ENCODE measurements at regions not wholly inside any gene's neighbourhood (a gene's known extent, or its start where the extent isn't known, plus 50 kb on each side); places are given as distances from the start of the nearest gene placed in this dataset.

GRCh38 chr6:56843476-56844349 is 111.2 kb upstream of the BEND6 start:
- Histone ChIP-seq H3K9ac (ENCODE audit: low read length in 3 of 3) (peak overlapping the region in 1 of 3 donors; percentile 46), H3K9me3 (ENCODE audit: control insufficient read depth in 2 of 3, insufficient read depth in 1 of 3, low read length in 3 of 3) (no peaks in the 10 kb centered on the region), H3K27me3 (ENCODE audit: control insufficient read depth, insufficient read depth, low read length) (no peaks in the 10 kb centered on the region), H3K36me3 (ENCODE audit: control insufficient read depth in 2 of 3, insufficient read depth in 3 of 3, low read length in 3 of 3) (no peaks in the 10 kb centered on the region), H3K4me1 (ENCODE audit: control insufficient read depth in 2 of 3, insufficient read depth in 2 of 3, low read depth in 1 of 3, low read length in 3 of 3) (no peaks in the 10 kb centered on the region), H3K27ac (ENCODE audit: low read depth in 2 of 2, low read length in 2 of 2) (peak overlapping the region in 1 of 2 donors; percentile 29), H3K4me3 (ENCODE audit: low read length in 3 of 3) (peak overlapping the region; percentile 25 to 72 (median 46))
- TF ChIP-seq CTCF (IDR thresholded peaks at IDR 0.05; ENCODE audit: borderline replicate concordance, extremely low read depth, insufficient read depth), result peak; percentile 21
- FAIRE-seq, result no peak
- intact Hi-C loops (cut with DNase I), result loop anchor here (10.0 kb wide), 1 partner anchor 139 kb away; no protein-coding TSS in a partner anchor
- DNase-seq, result peak; percentile 83 to 89 (median 89)

GRCh38 chr6:56842686-56843475 is 112.0 kb upstream of the BEND6 start:
- Histone ChIP-seq H3K9ac (ENCODE audit: low read length in 3 of 3) (peak overlapping the region; percentile 1 to 79 (median 41)), H3K36me3 (ENCODE audit: control insufficient read depth in 2 of 3, insufficient read depth in 3 of 3, low read length in 3 of 3) (no peaks in the 10 kb centered on the region), H3K27ac (ENCODE audit: low read depth in 2 of 2, low read length in 2 of 2) (peak overlapping the region; percentile 29 to 38), H3K9me3 (ENCODE audit: control insufficient read depth in 2 of 3, insufficient read depth in 1 of 3, low read length in 3 of 3) (no peaks in the 10 kb centered on the region), H3K27me3 (ENCODE audit: control insufficient read depth, insufficient read depth, low read length) (no peaks in the 10 kb centered on the region), H3K4me3 (ENCODE audit: low read length in 3 of 3) (peak overlapping the region; percentile 43 to 72 (median 66)), H3K4me1 (ENCODE audit: control insufficient read depth in 2 of 3, insufficient read depth in 2 of 3, low read depth in 1 of 3, low read length in 3 of 3) (no peaks in the 10 kb centered on the region)
- FAIRE-seq, result no peak
- no peak for TF ChIP-seq CTCF (IDR thresholded peaks at IDR 0.05; ENCODE audit: borderline replicate concordance, extremely low read depth, insufficient read depth)
- DNase-seq, result peak; percentile 59 to 79 (median 72)
- intact Hi-C loops (cut with DNase I), result loop anchor here (10.0 kb wide), 1 partner anchor 138 kb away; no protein-coding TSS in a partner anchor

GRCh38 chr6:56841751-56842150 is 113.2 kb upstream of the BEND6 start:
- no peaks in the 10 kb centered on the region for H3K4me1 ChIP-seq (ENCODE audit: control insufficient read depth in 2 of 3, insufficient read depth in 2 of 3, low read depth in 1 of 3, low read length in 3 of 3)
- no peak overlapping the region for H3K27ac ChIP-seq (ENCODE audit: low read depth in 2 of 2, low read length in 2 of 2)
- DNase-seq (no peak), FAIRE-seq (no peak)
- H3K9me3 ChIP-seq (ENCODE audit: control insufficient read depth in 2 of 3, insufficient read depth in 1 of 3, low read length in 3 of 3), result no peaks in the 10 kb centered on the region
- no peak for TF ChIP-seq CTCF (IDR thresholded peaks at IDR 0.05; ENCODE audit: borderline replicate concordance, extremely low read depth, insufficient read depth)
- H3K27me3 ChIP-seq (ENCODE audit: control insufficient read depth, insufficient read depth, low read length), result no peaks in the 10 kb centered on the region
- no peak overlapping the region for H3K4me3 ChIP-seq (ENCODE audit: low read length in 3 of 3)
- H3K36me3 ChIP-seq (ENCODE audit: control insufficient read depth in 2 of 3, insufficient read depth in 3 of 3, low read length in 3 of 3), result no peaks in the 10 kb centered on the region
- intact Hi-C loops (cut with DNase I), result loop anchor here (10.0 kb wide), 1 partner anchor 137 kb away; no protein-coding TSS in a partner anchor
- H3K9ac ChIP-seq (ENCODE audit: low read length in 3 of 3), result no peak overlapping the region

All from kidney (tissue), 13 donors.